ENCODE measurements at regions not wholly inside any gene's neighbourhood (a gene's known extent, or its start where the extent isn't known, plus 50 kb on each side); places are given as distances from the start of the nearest gene placed in this dataset.

DNA sequence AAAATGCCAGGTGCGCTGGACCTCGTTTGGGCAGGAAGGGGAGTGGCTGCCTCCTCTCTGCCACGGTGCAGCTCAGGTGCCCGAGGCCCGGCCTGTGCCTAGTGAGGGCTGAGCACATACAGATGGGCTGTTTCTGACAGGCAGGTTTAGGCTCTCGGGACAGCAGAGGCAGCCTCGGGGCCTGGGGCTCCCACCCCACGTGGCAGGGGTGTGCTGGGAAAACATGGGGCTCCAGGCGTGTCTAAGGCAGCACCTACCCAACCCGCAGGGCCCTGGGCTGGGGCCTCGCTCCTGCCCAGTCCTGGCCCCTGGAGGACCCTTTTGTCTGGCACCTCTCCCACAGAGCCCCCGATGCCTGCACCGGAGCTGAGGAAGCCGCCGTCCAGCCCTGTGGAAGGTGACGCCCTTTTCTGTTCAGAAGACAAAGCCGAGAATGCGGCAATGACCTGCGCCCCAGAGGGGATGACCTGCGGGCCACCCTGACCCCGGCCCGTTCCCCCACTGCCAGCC is 76.4 kb upstream of the GALNT9 start:
- Mint-ChIP-seq H3K27ac (no peak overlapping the region), H3K27me3 (ENCODE audit: low read depth) (peaks cover 64% of the 10 kb centered on the region), H3K9me3 (no peaks in the 10 kb centered on the region; a peak in 2 of 5 replicates), H3K4me3 (no peak overlapping the region), H3K36me3 (ENCODE audit: insufficient read depth in 1 of 3, low read depth in 3 of 3) (no peaks in the 10 kb centered on the region), H3K4me1 (peaks cover 0 to 5% of the 10 kb centered on the region in 2 experiments; a peak in 2 of 4 replicates)
- H3K4me2 ChIP-seq (ENCODE audit: insufficient read depth, insufficient read length, low read length) = no peak overlapping the region
- H4K5ac ChIP-seq (ENCODE audit: insufficient read length, low read depth, low read length) = no peak overlapping the region
- H4K8ac ChIP-seq (replicated peaks; ENCODE audit: insufficient read length, low read depth, low read length) = no peak overlapping the region
- no peak overlapping the region for H3K18ac ChIP-seq (ENCODE audit: insufficient read length, low read depth, low read length)
- H3K79me1 ChIP-seq (ENCODE audit: insufficient read depth, low read depth, low read length, poor library complexity, severe bottlenecking) = no peaks in the 10 kb centered on the region
- no CpG with 5 or more reads among the region's 22 CpGs for WGBS (ENCODE audit: extremely low coverage, insufficient read length, low lambda C conversion rate)
- no peaks in the 10 kb centered on the region for H3K4me1 ChIP-seq (ENCODE audit: insufficient read depth, low read length)
- H4K91ac ChIP-seq (ENCODE audit: insufficient read length, low read depth, low read length) = no peak overlapping the region
- no peak overlapping the region for H3K9ac ChIP-seq (ENCODE audit: extremely low read depth, insufficient read length, low read length)
- no peak overlapping the region for H3T11ph ChIP-seq (ENCODE audit: low read length)
- no peak overlapping the region for H2BK120ac ChIP-seq (ENCODE audit: low read depth, low read length, poor library complexity, severe bottlenecking)
- no peak overlapping the region for H2BK12ac ChIP-seq (ENCODE audit: insufficient read length, low read depth, low read length)
- DNase-seq = no peak
- H2BK20ac ChIP-seq (ENCODE audit: low read depth, low read length, poor library complexity, severe bottlenecking) = no peak overlapping the region
- H2AFZ ChIP-seq (ENCODE audit: low read length) = no peak overlapping the region
- no peak overlapping the region for H2BK5ac ChIP-seq (ENCODE audit: insufficient read length, low read length)
- no peaks in the 10 kb centered on the region for H3K23me2 ChIP-seq (ENCODE audit: insufficient read length, low read depth, low read length, poor library complexity, severe bottlenecking)
- no peaks in the 10 kb centered on the region for H3K9me3 ChIP-seq (ENCODE audit: control insufficient read depth, low read depth, low read length)
- H3K27me3 ChIP-seq (ENCODE audit: insufficient read depth, low read length) = peaks cover 2% of the 10 kb centered on the region; the same call in 1 of the 2 replicates
- no peak overlapping the region for H2AK5ac ChIP-seq (ENCODE audit: insufficient read length, low read length)
- no peaks in the 10 kb centered on the region for H4K20me1 ChIP-seq (ENCODE audit: control insufficient read depth, insufficient read depth, insufficient read length)
- H3K56ac ChIP-seq (ENCODE audit: insufficient read length, low read depth, low read length) = no peak overlapping the region
- no peak overlapping the region; the same call in 1 of the 2 replicates for H3K14ac ChIP-seq (ENCODE audit: insufficient read depth, low read length)
- H2BK15ac ChIP-seq (ENCODE audit: low read depth, low read length) = no peak overlapping the region
- TF ChIP-seq, protein P1, sequence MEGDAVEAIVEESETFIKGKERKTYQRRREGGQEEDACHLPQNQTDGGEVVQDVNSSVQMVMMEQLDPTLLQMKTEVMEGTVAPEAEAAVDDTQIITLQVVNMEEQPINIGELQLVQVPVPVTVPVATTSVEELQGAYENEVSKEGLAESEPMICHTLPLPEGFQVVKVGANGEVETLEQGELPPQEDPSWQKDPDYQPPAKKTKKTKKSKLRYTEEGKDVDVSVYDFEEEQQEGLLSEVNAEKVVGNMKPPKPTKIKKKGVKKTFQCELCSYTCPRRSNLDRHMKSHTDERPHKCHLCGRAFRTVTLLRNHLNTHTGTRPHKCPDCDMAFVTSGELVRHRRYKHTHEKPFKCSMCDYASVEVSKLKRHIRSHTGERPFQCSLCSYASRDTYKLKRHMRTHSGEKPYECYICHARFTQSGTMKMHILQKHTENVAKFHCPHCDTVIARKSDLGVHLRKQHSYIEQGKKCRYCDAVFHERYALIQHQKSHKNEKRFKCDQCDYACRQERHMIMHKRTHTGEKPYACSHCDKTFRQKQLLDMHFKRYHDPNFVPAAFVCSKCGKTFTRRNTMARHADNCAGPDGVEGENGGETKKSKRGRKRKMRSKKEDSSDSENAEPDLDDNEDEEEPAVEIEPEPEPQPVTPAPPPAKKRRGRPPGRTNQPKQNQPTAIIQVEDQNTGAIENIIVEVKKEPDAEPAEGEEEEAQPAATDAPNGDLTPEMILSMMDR (conservative IDR thresholded peaks at IDR 0.05) = no peak
- no peaks in the 10 kb centered on the region for H3K79me2 ChIP-seq (ENCODE audit: insufficient read depth, low read length)
- no peak overlapping the region for H3K23ac ChIP-seq (ENCODE audit: insufficient read length, low read depth, low read length)
- H3K27ac ChIP-seq (ENCODE audit: insufficient read length, low read depth, low read length) = no peak overlapping the region
- H3K4ac ChIP-seq (ENCODE audit: low read depth, low read length) = no peak overlapping the region
